ENCODE measurements at regions not wholly inside any gene's neighbourhood (a gene's known extent, or its start where the extent isn't known, plus 50 kb on each side); places are given as distances from the start of the nearest gene placed in this dataset.
"Not testable (repeated sequence)": the region's sequence is repeated elsewhere in the genome, so short reads cannot be mapped to it uniquely, and the experiment has no call there.

- no peak for DNase-seq (ENCODE audit: low spot score)
Observed at GRCh38 chr4:124943145-124943889, 230.8 kb upstream of the ANKRD50 start.

- no peak for DNase-seq (ENCODE audit: low spot score)
Observed at GRCh38 chr4:124941267-124941666, 228.7 kb upstream of the ANKRD50 start.

- no peak for DNase-seq (ENCODE audit: low spot score)
Observed at GRCh38 chr4:124940387-124940786, 227.9 kb upstream of the ANKRD50 start.

- no peak for DNase-seq (ENCODE audit: low spot score)
Observed at GRCh38 chr4:124939908-124940307, 227.4 kb upstream of the ANKRD50 start.

- DNase-seq (ENCODE audit: low spot score) = no peak
Observed at GRCh38 chr4:124938836-124939235, 226.3 kb upstream of the ANKRD50 start.

- DNase-seq (ENCODE audit: low spot score) = no peak
Observed at GRCh38 chr4:124937993-124938392, 225.5 kb upstream of the ANKRD50 start.

GRCh38 chr4:124936427-124936826, 223.9 kb upstream of the ANKRD50 start:
- DNase-seq (ENCODE audit: low spot score) = no peak

- DNase-seq (ENCODE audit: low spot score) = no peak
Observed at GRCh38 chr4:124934916-124935315, 222.4 kb upstream of the ANKRD50 start.

- DNase-seq (ENCODE audit: low spot score) = no peak
Observed at GRCh38 chr4:124933521-124933920, 221.0 kb upstream of the ANKRD50 start.

GRCh38 chr4:124932447-124932846, 219.9 kb upstream of the ANKRD50 start:
- DNase-seq (ENCODE audit: low spot score) = no peak

GRCh38 chr4:124931050-124931449, 218.5 kb upstream of the ANKRD50 start:
- no peak for DNase-seq (ENCODE audit: low spot score)

GRCh38 chr4:124922748-124923147, 210.2 kb upstream of the ANKRD50 start:
- DNase-seq (ENCODE audit: low spot score) = not testable (repeated sequence)

- no peak for DNase-seq (ENCODE audit: low spot score)
Observed at GRCh38 chr4:124918559-124919122, 206.1 kb upstream of the ANKRD50 start.

GRCh38 chr4:124915073-124915472, 202.5 kb upstream of the ANKRD50 start:
- no peak for DNase-seq (ENCODE audit: low spot score)

GRCh38 chr4:124913237-124913636, 200.7 kb upstream of the ANKRD50 start:
- DNase-seq (ENCODE audit: low spot score) = no peak

- DNase-seq (ENCODE audit: low spot score) = no peak
Observed at GRCh38 chr4:124910327-124910726, 197.8 kb upstream of the ANKRD50 start.

GRCh38 chr4:124907881-124908280, 195.3 kb upstream of the ANKRD50 start:
- DNase-seq (ENCODE audit: low spot score) = no peak

- no peak for DNase-seq (ENCODE audit: low spot score)
Observed at GRCh38 chr4:124905441-124905840, 192.9 kb upstream of the ANKRD50 start.

- no peak for DNase-seq (ENCODE audit: low spot score)
Observed at GRCh38 chr4:124904723-124905388, 192.3 kb upstream of the ANKRD50 start.

GRCh38 chr4:124903995-124904722, 191.6 kb upstream of the ANKRD50 start:
- DNase-seq (ENCODE audit: low spot score) = no peak

GRCh38 chr4:124902001-124902515, 189.5 kb upstream of the ANKRD50 start:
- DNase-seq (ENCODE audit: low spot score) = no peak

GRCh38 chr4:124899997-124900396, 187.5 kb upstream of the ANKRD50 start:
- no peak for DNase-seq (ENCODE audit: low spot score)

Data from activated CD4-positive, alpha-beta T cell treated with anti-CD3 and anti-CD28 coated beads, Interleukin-2, Interleukin-4, amounts not matched to agents 100 ng/mL and 50 ng/mL, durations not matched to agents 16 hours and 8 hours (primary cell).